A549 (cell line): ENCODE measurements at regions not wholly inside any gene's neighbourhood (a gene's known extent, or its start where the extent isn't known, plus 50 kb on each side); places are given as distances from the start of the nearest gene placed in this dataset.

Source experiments
- ATAC-seq, 2 experiments: fragments of 200-7000 bp in 1 of 2; fragments of >200 bp in 1 of 2; cut with Nextera tagmentation in 1 of 2; cut with Tn5 transposase in 1 of 2; 3 replicates each; pipeline versions ENCODE4 v1.8.0 to v1.9.1; 2018 to 2020; ENCODE audit warnings: mild to moderate bottlenecking in 1 of 2, moderate library complexity in 1 of 2
- CTCF ChIA-PET: fragments of 300-600 bp; sonication (Branson Sonifier 250); formaldehyde crosslinking; extraction: SDS; loops from one replicate; lab custom pipeline; 2021; ENCODE audit warnings: antibody characterized with exemption, inconsistent platforms; lab: Yijun Ruan, JAX
- POLR2A ChIA-PET: fragments of 350-600 bp; formaldehyde crosslinking; extraction: SDS; loops from one replicate; lab custom pipeline; 2021; ENCODE audit warnings: antibody characterized with exemption, inconsistent platforms; lab: Yijun Ruan, JAX
- DNase-seq, 2 experiments: peaks; one replicate each; pipeline versions ENCODE4 v3.0.0 to v3.0.0-alpha.2; 2011 to 2016; ENCODE audit warnings: low read depth in 1 of 2, low spot score in 1 of 2
- FAIRE-seq: peaks from 2 replicates; lab custom pipeline; 2011; peaks lifted over from hg19 to GRCh38; lab: Jason Lieb, UNC
- H3K27ac ChIP-seq, 2 experiments: fragments of >200 bp; sonication (Bioruptor Twin); formaldehyde crosslinking; 3 replicates each; pipeline ENCODE4 v1.5.1; 2016 to 2017
- H3K4me1 ChIP-seq: fragments of >200 bp; sonication (Bioruptor Twin); formaldehyde crosslinking; 3 replicates; pipeline ENCODE4 v1.6.1; 2016
- H3K4me2 ChIP-seq: fragments of >200 bp; sonication (Bioruptor Twin); formaldehyde crosslinking; 3 replicates; pipeline ENCODE4 v1.6.1; 2016
- H3K4me3 ChIP-seq: fragments of >200 bp; sonication (Bioruptor Twin); formaldehyde crosslinking; 3 replicates; pipeline ENCODE4 v1.5.1; 2016
- H3K9me3 ChIP-seq: fragments of >200 bp; sonication (Bioruptor Twin); formaldehyde crosslinking; 3 replicates; pipeline ENCODE4 v1.6.1; 2016
- BHLHE40 ChIP-seq: IDR thresholded peaks from 2 replicates; pipeline ENCODE4 v1.6.1; 2012; ENCODE audit warnings: low read depth, low read length, inconsistent platforms
- CBX8 ChIP-seq: fragments of 200-600 bp; sonication (generic); IDR thresholded peaks from 2 replicates; pipeline ENCODE4 v1.6.1; 2016
- CEBPB ChIP-seq, 2 experiments: fragments of >200 bp in 1 of 2; sonication (Bioruptor Twin) in 1 of 2; formaldehyde crosslinking in 1 of 2; IDR thresholded peaks; 2 replicates each; pipeline ENCODE4 v1.6.1; 2012 to 2016
- EP300 ChIP-seq, 2 experiments: fragments of >200 bp; sonication (Bioruptor Twin); formaldehyde crosslinking; IDR thresholded peaks; 2 replicates in 1 of 2; 3 replicates in 1 of 2; pipeline ENCODE4 v1.6.1; 2016 to 2017
- FOSL2 ChIP-seq, 2 experiments: fragments of 450-650 bp in 1 of 2; fragments of >200 bp in 1 of 2; sonication (Bioruptor Twin) in 1 of 2; formaldehyde crosslinking; IDR thresholded peaks; 2 replicates each; pipeline versions ENCODE4 v1.5.0 to v1.6.1; 2016 to 2020; ENCODE audit warnings: mild to moderate bottlenecking in 1 of 2, moderate library complexity in 1 of 2
- JUN ChIP-seq, 2 experiments: fragments of >200 bp; sonication (Bioruptor Twin); formaldehyde crosslinking; IDR thresholded peaks; 2 replicates in 1 of 2; 3 replicates in 1 of 2; pipeline ENCODE4 v1.6.1; 2016 to 2017
- JUNB ChIP-seq: fragments of >200 bp; sonication (Bioruptor Twin); formaldehyde crosslinking; IDR thresholded peaks from 2 replicates; pipeline ENCODE4 v1.6.1; 2016
- KDM1A ChIP-seq: fragments of 200-600 bp; sonication (generic); IDR thresholded peaks from 2 replicates; pipeline ENCODE4 v1.6.1; 2016; ENCODE audit warnings: low read depth, mild to moderate bottlenecking
- MAFK ChIP-seq: fragments of 450-650 bp; IDR thresholded peaks from 2 replicates; pipeline ENCODE4 v1.6.1; 2014; ENCODE audit not compliant: partially characterized antibody
- MAZ ChIP-seq: fragments of 150-350 bp; IDR thresholded peaks from 2 replicates; pipeline ENCODE4 v1.6.1; 2014; ENCODE audit warnings: antibody characterized with exemption, low read depth, low read length, borderline replicate concordance
- MYC ChIP-seq: IDR thresholded peaks from 2 replicates; pipeline ENCODE4 v1.6.1; 2012; ENCODE audit warnings: mild to moderate bottlenecking, inconsistent platforms, low read length, improper control_type of control experiment, borderline replicate concordance
- NFE2L2 ChIP-seq: fragments of 150-350 bp; conservative IDR thresholded peaks from 2 replicates; pipeline ENCODE4 v1.6.1; 2014; ENCODE audit warnings: low read length
- NR3C1 ChIP-seq: fragments of >200 bp; sonication (Bioruptor Twin); formaldehyde crosslinking; IDR thresholded peaks from 3 replicates; pipeline ENCODE4 v1.6.1; 2017
- POLR2AphosphoS2 ChIP-seq: conservative IDR thresholded peaks from 2 replicates; pipeline ENCODE4 v1.6.1; 2012; ENCODE audit warnings: low read length, improper control_type of control experiment, inconsistent platforms
- RAD21 ChIP-seq, 2 experiments: fragments of >200 bp in 1 of 2; sonication (Bioruptor Twin) in 1 of 2; formaldehyde crosslinking in 1 of 2; IDR thresholded peaks in 1 of 2; conservative IDR thresholded peaks in 1 of 2; 2 replicates in 1 of 2; 3 replicates in 1 of 2; pipeline ENCODE4 v1.6.1; 2012 to 2018; ENCODE audit warnings: inconsistent platforms in 1 of 2
- RCOR1 ChIP-seq: fragments of 150-350 bp; IDR thresholded peaks from 2 replicates; pipeline ENCODE4 v1.6.1; 2014; ENCODE audit warnings: antibody characterized with exemption, low read length, low read depth
- REST ChIP-seq: fragments of 200-600 bp; sonication (generic); IDR thresholded peaks from 2 replicates; pipeline ENCODE4 v1.6.1; 2016; ENCODE audit warnings: antibody characterized with exemption, mild to moderate bottlenecking, moderate library complexity
- RFX5 ChIP-seq: fragments of 450-650 bp; IDR thresholded peaks from 2 replicates; pipeline ENCODE4 v1.7.1; 2014; ENCODE audit warnings: antibody characterized with exemption, mild to moderate bottlenecking, moderate library complexity
- RNF2 ChIP-seq: fragments of 200-600 bp; sonication (generic); IDR thresholded peaks from 2 replicates; pipeline ENCODE4 v1.6.1; 2016; ENCODE audit warnings: low read depth, mild to moderate bottlenecking, antibody characterized with exemption, moderate library complexity, borderline replicate concordance
- SMC3 ChIP-seq: fragments of >200 bp; sonication (Bioruptor Twin); formaldehyde crosslinking; IDR thresholded peaks from 3 replicates; pipeline ENCODE4 v1.6.1; 2018; ENCODE audit warnings: inconsistent platforms
- TP53 ChIP-seq: fragments of 250-450 bp; sonication (Bioruptor Pico); IDR thresholded peaks from 2 replicates; pipeline ENCODE4 v1.5.0; 2021; ENCODE audit warnings: mild to moderate bottlenecking, moderate library complexity
- ZFP36 ChIP-seq: fragments of 450-650 bp; IDR thresholded peaks from 2 replicates; pipeline ENCODE4 v1.6.1; 2014; ENCODE audit warnings: borderline replicate concordance; ENCODE audit not compliant: partially characterized antibody
- ZNF302 ChIP-seq: fragments of 250-450 bp; sonication (Bioruptor Pico); IDR thresholded peaks from 2 replicates; pipeline ENCODE4 v1.9.0; 2021; ENCODE audit warnings: inconsistent platforms, mild to moderate bottlenecking, moderate library complexity
- WGBS: methylation state at CpG from one replicate; pipeline ENCODE4 v1.1.6; 2017; ENCODE audit errors: missing lambda C conversion rate; 5-methylcytosine and 5-hydroxymethylcytosine counted together
- TF ChIP-seq, protein P1 (sequence below): fragments of 250-450 bp; sonication (Bioruptor Pico); IDR thresholded peaks from 2 replicates; pipeline ENCODE4 v1.5.0; 2020; ENCODE audit warnings: low read depth, mild to moderate bottlenecking, moderate library complexity
- TF ChIP-seq, protein P2 (sequence below): fragments of 250-450 bp; sonication (Bioruptor Pico); IDR thresholded peaks from 2 replicates; pipeline ENCODE4 v1.5.0; 2021; ENCODE audit warnings: mild to moderate bottlenecking, moderate library complexity, borderline replicate concordance

DNA sequence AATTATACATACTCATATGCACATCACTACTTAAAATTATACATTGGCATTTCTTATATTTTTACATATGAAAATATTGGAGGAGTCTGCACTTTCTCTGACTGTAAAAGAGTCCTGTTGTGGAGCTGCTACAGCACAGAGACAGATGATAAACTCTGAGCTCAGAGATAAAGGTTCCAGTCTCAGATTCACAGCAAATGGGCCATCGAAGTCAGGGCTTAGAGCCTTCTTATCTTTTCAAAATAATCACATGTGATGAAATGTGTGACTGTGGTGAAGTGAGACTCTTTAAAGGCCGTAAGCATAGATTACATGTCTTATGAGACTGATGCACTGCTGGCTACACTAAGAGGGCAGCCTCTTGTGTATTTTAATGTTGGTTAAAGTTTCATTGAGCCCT lies 187.5 kb upstream of the SYNPR start:
- Histone ChIP-seq H3K9me3 (no peaks in the 10 kb centered on the region), H3K27ac (no peak overlapping the region)
- CTCF ChIA-PET: no interaction called here
- ATAC-seq (no peak), FAIRE-seq (no peak)
- no peak for TF ChIP-seq JUNB
- TF ChIP-seq, protein P1, sequence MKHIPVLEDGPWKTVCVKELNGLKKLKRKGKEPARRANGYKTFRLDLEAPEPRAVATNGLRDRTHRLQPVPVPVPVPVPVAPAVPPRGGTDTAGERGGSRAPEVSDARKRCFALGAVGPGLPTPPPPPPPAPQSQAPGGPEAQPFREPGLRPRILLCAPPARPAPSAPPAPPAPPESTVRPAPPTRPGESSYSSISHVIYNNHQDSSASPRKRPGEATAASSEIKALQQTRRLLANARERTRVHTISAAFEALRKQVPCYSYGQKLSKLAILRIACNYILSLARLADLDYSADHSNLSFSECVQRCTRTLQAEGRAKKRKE (CRISPR knock-in tag): no peak
- TF ChIP-seq TP53: no peak
- no peak for TF ChIP-seq MYC
- TF ChIP-seq MAFK: no peak
- no peak for TF ChIP-seq NFE2L2
- no peak for TF ChIP-seq POLR2AphosphoS2
- no peak for TF ChIP-seq ZFP36
- TF ChIP-seq, all 56 proteins: peak for 0
- POLR2A ChIA-PET: no interaction called here
- Histone ChIP-seq H3K4me3 (no peak overlapping the region), H3K4me1 (no peaks in the 10 kb centered on the region), H3K4me2 (no peak overlapping the region)
- 0% methylated on average over 2 of the region's 2 CpGs for WGBS
- DNase-seq: no peak

DNA sequence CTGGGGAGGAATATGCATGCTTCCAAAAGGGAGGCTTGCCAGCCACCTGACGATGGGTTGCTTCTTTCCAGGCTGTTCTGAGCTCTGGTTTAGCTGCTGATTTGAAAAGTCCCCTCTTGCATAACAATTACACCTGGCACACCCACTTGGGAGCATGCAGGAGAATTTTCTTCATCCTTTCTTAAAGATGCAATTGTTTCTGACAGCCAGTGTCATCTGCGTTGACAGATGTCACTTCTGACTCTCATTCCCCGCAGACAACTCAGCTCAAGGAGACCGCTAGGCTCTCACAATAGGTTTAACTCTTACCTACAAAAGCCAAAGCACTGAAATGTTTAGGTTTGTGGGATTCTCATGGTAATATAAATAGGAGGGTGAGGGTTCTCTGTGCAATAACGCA lies 185.6 kb upstream of the SYNPR start:
- H3K4me1 ChIP-seq: no peaks in the 10 kb centered on the region
- H3K4me3 ChIP-seq: no peak overlapping the region
- ATAC-seq: no peak
- POLR2A ChIA-PET: no interaction called here
- no peaks in the 10 kb centered on the region for H3K9me3 ChIP-seq
- CTCF ChIA-PET: no interaction called here
- WGBS: 2% methylated on average over 5 of the region's 5 CpGs
- TF ChIP-seq RNF2 (no peak), FOSL2 (IDR thresholded peaks at IDR 0.05) (no peak), FOSL2 (CRISPR knock-in tag; IDR thresholded peaks at IDR 0.05) (no peak), SMC3 (no peak), ZNF302 (CRISPR knock-in tag) (no peak), REST (no peak), CBX8 (no peak)
- TF ChIP-seq, protein P2, sequence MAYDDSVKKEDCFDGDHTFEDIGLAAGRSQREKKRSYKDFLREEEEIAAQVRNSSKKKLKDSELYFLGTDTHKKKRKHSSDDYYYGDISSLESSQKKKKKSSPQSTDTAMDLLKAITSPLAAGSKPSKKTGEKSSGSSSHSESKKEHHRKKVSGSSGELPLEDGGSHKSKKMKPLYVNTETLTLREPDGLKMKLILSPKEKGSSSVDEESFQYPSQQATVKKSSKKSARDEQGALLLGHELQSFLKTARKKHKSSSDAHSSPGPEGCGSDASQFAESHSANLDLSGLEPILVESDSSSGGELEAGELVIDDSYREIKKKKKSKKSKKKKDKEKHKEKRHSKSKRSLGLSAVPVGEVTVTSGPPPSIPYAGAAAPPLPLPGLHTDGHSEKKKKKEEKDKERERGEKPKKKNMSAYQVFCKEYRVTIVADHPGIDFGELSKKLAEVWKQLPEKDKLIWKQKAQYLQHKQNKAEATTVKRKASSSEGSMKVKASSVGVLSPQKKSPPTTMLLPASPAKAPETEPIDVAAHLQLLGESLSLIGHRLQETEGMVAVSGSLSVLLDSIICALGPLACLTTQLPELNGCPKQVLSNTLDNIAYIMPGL (CRISPR knock-in tag): no peak
- no peak overlapping the region for H3K27ac ChIP-seq
- no peak for DNase-seq
- no peak overlapping the region for H3K4me2 ChIP-seq
- FAIRE-seq: no peak

- CTCF ChIA-PET: no interaction called here
- DNase-seq (no peak), ATAC-seq (no peak), FAIRE-seq (no peak)
- no peak overlapping the region for H3K4me3 ChIP-seq
- no peak overlapping the region for H3K4me2 ChIP-seq
- WGBS: 3% methylated on average over 4 of the region's 4 CpGs
- no peaks in the 10 kb centered on the region for H3K4me1 ChIP-seq
- H3K27ac ChIP-seq: no peak overlapping the region
- H3K9me3 ChIP-seq: no peaks in the 10 kb centered on the region
- POLR2A ChIA-PET: no interaction called here
- no peak for TF ChIP-seq REST
- no peak for TF ChIP-seq RAD21 (conservative IDR thresholded peaks at IDR 0.05 in 1 of 2, IDR thresholded peaks at IDR 0.05 in 1 of 2)
- no peak for TF ChIP-seq RCOR1
- no peak for TF ChIP-seq KDM1A
- TF ChIP-seq RFX5: no peak
- TF ChIP-seq JUN (IDR thresholded peaks at IDR 0.05): no peak
- no peak for TF ChIP-seq NR3C1
- TF ChIP-seq EP300 (IDR thresholded peaks at IDR 0.05): no peak
- no peak for TF ChIP-seq MAZ
- no peak for TF ChIP-seq CEBPB (IDR thresholded peaks at IDR 0.05)
- TF ChIP-seq BHLHE40: no peak
- TF ChIP-seq ZNF302 (CRISPR knock-in tag): no peak
These were observed 183.3 kb upstream of the SYNPR start for GRCh38 chr3:63094642-63095408.
